GM21723 (cell line): ENCODE measurements at regions not wholly inside any gene's neighbourhood (a gene's known extent, or its start where the extent isn't known, plus 50 kb on each side); places are given as distances from the start of the nearest gene placed in this dataset.

Experiments
- ATAC-seq: cut with Tn5 transposase; IDR thresholded peaks from one replicate; pipeline ENCODE4 v1.9.1; 2021; ENCODE audit warnings: mild to moderate bottlenecking, moderate library complexity; ENCODE audit not compliant: unreplicated experiment

- no peak for ATAC-seq
Measured at GRCh38 chr5:165127941-165128340, 1622.5 kb downstream of the MAT2B start.

- no peak for ATAC-seq
Measured at GRCh38 chr5:165130656-165131055, 1625.2 kb downstream of the MAT2B start.

- ATAC-seq = no peak
Measured at GRCh38 chr5:165134155-165134554, 1628.7 kb downstream of the MAT2B start.

GRCh38 chr5:165135565-165135964 is 1630.1 kb downstream of the MAT2B start:
- no peak for ATAC-seq

DNA sequence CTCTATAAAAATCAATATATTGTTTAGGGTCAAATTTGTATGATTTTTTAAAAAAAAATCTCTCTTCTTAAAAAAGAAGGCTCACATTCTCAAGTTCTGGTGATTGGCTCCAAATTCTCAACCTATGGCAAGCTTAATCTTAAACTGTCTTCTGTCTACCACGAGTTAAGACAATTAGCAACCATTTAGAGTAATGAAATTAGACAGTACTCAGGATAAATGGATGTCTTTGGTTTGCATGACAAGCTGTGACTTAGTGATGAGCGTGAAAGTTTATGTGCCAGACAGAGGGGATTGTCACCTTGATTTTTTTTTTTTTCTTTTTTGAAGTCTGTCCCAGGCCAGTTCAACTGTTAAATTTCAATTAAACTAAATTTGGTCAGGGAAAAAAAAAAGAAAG is 1632.3 kb downstream of the MAT2B start:
- no peak for ATAC-seq

DNA sequence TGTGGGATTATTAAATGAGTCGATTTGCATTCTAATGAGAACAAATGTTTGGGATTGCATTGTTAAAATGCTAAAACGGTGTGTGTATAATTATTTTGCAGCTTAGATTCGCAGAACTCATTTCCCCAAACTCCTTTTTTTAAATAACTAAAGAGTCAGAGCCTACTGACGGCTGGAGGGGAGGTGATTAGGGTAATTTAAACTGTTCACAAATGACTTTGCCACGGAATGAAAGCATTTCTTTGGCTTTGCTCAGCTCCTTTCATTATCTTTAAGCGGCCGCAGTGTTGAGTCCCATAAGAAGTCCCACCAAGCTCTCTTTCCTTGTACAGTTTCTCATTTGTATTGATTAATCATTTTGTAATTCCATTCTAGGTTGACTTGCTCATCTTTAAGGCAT is 1632.8 kb downstream of the MAT2B start:
- no peak for ATAC-seq

GRCh38 chr5:165139262-165139661 is 1633.8 kb downstream of the MAT2B start:
- no peak for ATAC-seq

- ATAC-seq = no peak
Measured at GRCh38 chr5:165139721-165140120, 1634.3 kb downstream of the MAT2B start.

GRCh38 chr5:165143741-165144140 is 1638.3 kb downstream of the MAT2B start:
- ATAC-seq = no peak

DNA sequence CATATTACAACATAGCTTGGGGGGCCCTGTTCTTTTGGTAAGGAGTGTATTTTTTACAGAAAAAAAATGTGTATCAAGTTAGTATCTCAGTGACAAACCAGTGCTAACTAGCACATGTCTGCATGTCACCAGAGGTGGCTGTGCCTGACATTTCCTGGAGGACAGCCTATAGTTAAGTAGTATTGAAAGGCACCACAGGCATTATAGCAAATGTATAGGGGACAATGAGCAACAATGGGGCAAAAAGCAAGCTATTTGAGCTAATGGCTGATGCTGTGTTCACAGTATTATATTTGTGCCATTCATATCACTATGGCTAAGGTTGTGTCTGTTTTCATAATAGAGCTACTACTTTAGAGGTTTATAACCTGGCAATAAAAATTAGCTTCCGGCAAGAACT is 1644.0 kb downstream of the MAT2B start:
- no peak for ATAC-seq

- no peak for ATAC-seq
Measured at GRCh38 chr5:165152058-165152457, 1646.6 kb downstream of the MAT2B start.

DNA sequence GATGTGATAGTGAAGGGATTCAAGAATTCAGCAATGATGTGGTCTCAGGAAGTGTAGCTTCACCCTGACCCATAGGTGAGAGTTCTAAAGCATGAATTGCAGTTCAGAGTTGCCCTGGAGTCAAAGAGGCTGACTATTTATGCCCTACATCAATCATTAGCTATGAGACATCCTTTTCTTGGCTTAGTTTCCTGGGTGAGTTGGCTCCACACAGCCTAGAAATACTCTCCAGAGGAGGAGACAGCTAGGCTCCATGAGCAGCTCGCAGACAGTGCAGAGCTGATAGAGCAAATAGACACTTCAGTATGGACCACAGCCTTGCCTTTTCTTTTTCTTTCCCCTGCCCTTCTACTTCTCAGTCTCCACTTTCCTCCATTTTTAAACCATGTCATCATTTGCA is 1651.8 kb downstream of the MAT2B start:
- no peak for ATAC-seq

DNA sequence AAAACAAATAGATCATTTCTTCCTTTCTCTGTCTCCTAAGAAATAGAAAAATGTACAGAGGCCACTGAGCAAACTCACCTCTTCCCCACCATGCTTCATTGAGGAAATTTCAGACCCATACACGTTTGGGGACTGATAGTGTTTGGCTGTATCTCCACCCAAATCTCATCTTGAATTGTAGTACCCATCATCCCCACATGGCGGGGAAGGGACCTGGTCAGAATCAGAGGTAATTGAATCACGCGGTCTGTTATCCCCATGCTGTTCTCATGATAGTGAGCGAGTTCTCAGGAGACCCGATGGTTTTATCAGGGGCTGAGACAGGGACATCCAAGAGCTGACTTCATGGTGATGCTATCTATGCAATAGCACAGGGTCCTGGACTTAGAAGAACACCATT is 1655.8 kb downstream of the MAT2B start:
- no peak for ATAC-seq

DNA sequence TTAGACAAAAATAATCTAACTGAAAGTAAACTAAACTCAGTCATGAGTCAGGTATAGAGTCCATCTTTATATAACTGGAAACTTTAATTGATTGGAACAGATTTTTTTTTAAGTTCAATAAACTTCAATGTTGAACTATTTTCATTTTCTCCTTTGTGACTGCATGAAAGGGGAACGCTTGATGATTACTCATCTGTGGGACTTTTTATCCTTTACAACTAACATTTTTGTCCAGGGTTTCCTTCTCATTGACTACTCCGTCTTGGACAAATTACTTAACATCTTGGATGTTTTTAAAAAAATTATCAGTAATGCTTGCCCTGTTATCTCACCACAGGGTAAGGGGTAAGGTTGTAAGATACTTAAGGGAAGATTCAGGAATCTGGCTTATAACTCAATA is 1658.4 kb downstream of the MAT2B start:
- no peak for ATAC-seq

DNA sequence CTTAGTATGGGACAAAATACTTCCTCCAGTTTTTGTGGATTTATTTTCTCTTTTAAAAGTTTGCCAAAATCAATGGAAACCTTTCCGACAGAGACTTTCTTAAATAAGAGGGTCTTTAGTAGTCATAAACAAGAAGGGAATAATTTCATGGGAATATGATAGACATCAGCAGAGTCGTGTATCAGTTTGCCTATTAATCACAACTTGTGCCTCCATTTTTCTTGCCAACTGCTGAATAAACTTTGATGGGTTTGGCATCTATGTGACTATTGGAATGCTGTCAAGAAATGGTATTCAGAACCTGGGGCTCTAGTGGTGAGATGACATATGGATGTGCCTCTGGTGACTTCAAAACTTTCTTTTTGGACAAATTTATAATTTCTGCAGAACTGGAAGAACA is 1668.2 kb downstream of the MAT2B start:
- no peak for ATAC-seq

- no peak for ATAC-seq
Measured at GRCh38 chr5:165175041-165175440, 1669.6 kb downstream of the MAT2B start.

DNA sequence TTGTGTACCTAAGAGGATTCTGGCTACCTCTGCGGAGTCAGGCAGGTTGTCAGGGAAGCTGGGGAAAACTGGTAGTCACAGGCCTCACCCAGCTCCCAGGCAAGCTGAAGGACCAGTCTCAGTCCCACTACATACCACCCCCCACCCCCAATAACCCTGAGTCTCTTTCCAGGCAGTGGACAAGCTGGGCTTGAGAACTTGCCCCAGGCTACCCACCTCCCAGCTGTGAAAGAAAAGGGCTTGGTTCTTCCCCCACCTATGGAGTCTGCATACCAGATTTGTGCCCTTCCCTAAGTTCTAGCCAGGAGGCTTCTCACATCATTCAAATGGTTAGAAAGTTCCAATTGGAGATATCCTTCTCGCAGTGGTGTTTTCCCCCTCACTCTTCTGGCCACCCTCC is 1678.8 kb downstream of the MAT2B start:
- no peak for ATAC-seq

- ATAC-seq = no peak
Measured at GRCh38 chr5:165185716-165186115, 1680.3 kb downstream of the MAT2B start.

DNA sequence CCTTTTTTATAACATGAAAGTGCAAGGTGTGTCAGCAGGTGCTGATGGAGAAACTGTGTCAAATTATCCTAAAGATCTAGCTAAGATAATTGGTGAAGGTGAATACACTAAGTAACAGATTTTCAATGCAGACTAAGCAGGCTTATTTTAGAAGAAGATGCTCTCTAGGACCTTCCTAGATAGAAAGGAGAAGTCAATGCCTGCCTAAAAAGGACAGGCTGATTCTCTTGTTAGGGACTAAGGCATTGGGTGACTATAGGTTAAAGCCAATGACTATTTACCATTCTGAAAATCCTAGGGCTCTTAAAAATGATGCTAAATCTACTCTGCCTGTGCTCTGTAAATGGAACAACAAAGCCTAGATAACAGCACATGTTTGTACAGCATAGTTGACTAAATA is 1682.4 kb downstream of the MAT2B start:
- ATAC-seq = no peak

- no peak for ATAC-seq
Measured at GRCh38 chr5:165188556-165189175, 1683.2 kb downstream of the MAT2B start.

- no peak for ATAC-seq
Measured at GRCh38 chr5:165196961-165197360, 1691.5 kb downstream of the MAT2B start.

- no peak for ATAC-seq
Measured at GRCh38 chr5:165201369-165201768, 1696.0 kb downstream of the MAT2B start.

DNA sequence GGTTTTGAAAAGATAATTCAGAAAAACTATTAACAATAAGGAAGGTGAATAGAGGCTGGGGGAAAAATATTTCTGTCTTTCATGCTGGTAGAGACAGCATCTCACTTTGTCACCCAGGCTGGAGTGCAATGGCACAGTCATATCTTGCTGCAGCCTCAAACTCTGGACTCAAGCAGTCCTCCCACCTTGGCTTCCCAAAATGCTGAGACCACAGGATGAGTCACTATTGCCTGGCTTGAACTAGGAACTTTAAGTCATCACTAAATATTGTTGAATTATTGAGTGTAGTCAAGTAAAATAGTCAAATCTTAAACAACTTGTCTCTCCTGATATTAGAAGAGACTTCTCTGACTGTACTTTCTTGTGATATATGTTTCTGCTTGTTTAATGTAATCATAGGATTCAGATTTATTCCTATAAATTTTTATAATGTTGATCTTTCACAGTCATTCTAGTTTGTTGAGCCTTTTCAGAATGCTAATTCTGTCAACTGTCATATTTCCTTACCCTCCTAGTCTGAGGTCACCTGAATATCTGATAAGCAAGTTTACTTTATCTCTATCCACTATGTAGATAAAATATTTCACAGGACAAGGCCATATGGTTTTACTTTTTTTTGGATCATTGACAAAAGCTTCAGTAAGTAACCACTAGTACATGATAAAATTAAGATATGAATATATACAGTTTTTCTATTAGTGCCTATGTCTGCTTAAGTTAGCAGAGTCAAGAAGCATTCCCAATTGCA is 1696.5 kb downstream of the MAT2B start:
- no peak for ATAC-seq
